Midbrain (tissue), 1 donor: ENCODE measurements at regions not wholly inside any gene's neighbourhood (a gene's known extent, or its start where the extent isn't known, plus 50 kb on each side); places are given as distances from the start of the nearest gene placed in this dataset.

Experiments used
- DNase-seq: peaks from one replicate; lab custom pipeline; 2025; lab: John Stamatoyannopoulos, UW

GRCh38 chr7:79714081-79714480, 260.6 kb upstream of the MAGI2 start:
- DNase-seq: no peak

- DNase-seq: no peak
These were observed 259.8 kb upstream of the MAGI2 start for GRCh38 chr7:79713276-79713675.

- no peak for DNase-seq
These were observed 258.2 kb upstream of the MAGI2 start for GRCh38 chr7:79711660-79712059.

- DNase-seq: no peak
These were observed 256.3 kb upstream of the MAGI2 start for GRCh38 chr7:79709574-79710409.

GRCh38 chr7:79702116-79702515, 248.6 kb upstream of the MAGI2 start:
- DNase-seq: no peak

GRCh38 chr7:79692015-79692414, 238.5 kb upstream of the MAGI2 start:
- DNase-seq: no peak

GRCh38 chr7:79691074-79691473, 237.6 kb upstream of the MAGI2 start:
- no peak for DNase-seq

- no peak for DNase-seq
These were observed 230.9 kb upstream of the MAGI2 start for GRCh38 chr7:79684384-79684783.

- no peak for DNase-seq
These were observed 230.4 kb upstream of the MAGI2 start for GRCh38 chr7:79683916-79684315.

GRCh38 chr7:79683185-79683890, 229.9 kb upstream of the MAGI2 start:
- DNase-seq: no peak

- DNase-seq: no peak
These were observed 228.0 kb upstream of the MAGI2 start for GRCh38 chr7:79681454-79681853.

- DNase-seq: no peak
These were observed 220.5 kb upstream of the MAGI2 start for GRCh38 chr7:79673969-79674368.

GRCh38 chr7:79673421-79673820, 220.0 kb upstream of the MAGI2 start:
- no peak for DNase-seq

- DNase-seq: no peak
These were observed 214.8 kb upstream of the MAGI2 start for GRCh38 chr7:79668292-79668691.

- DNase-seq: no peak
These were observed 213.0 kb upstream of the MAGI2 start for GRCh38 chr7:79666472-79666871.

GRCh38 chr7:79664884-79665676, 211.6 kb upstream of the MAGI2 start:
- DNase-seq: no peak

GRCh38 chr7:79658304-79658703, 204.8 kb upstream of the MAGI2 start:
- DNase-seq: no peak

- DNase-seq: no peak
These were observed 199.7 kb upstream of the MAGI2 start for GRCh38 chr7:79653136-79653631.

GRCh38 chr7:79652619-79653018, 199.2 kb upstream of the MAGI2 start:
- DNase-seq: no peak

GRCh38 chr7:79647711-79648110, 194.2 kb upstream of the MAGI2 start:
- DNase-seq: no peak

- DNase-seq: no peak
These were observed 192.8 kb upstream of the MAGI2 start for GRCh38 chr7:79646278-79646677.

- DNase-seq: no peak
These were observed 183.4 kb upstream of the MAGI2 start for GRCh38 chr7:79636849-79637248.
